NCI-H345 treated with DMSO at 0.1 percent for 48 hours (cell line): ENCODE measurements at regions not wholly inside any gene's neighbourhood (a gene's known extent, or its start where the extent isn't known, plus 50 kb on each side); places are given as distances from the start of the nearest gene placed in this dataset.

Experiments
- DNase-seq: peaks from one replicate; lab custom pipeline; 2025; ENCODE audit not compliant: unreplicated experiment; lab: John Stamatoyannopoulos, UW

GRCh38 chr22:49642331-49642730 is 185.3 kb downstream of the BRD1 start:
- no peak for DNase-seq

- DNase-seq, result no peak
These were observed 185.8 kb downstream of the BRD1 start for GRCh38 chr22:49641770-49642313.

GRCh38 chr22:49640366-49641095 is 187.1 kb downstream of the BRD1 start:
- no peak for DNase-seq

- no peak for DNase-seq
These were observed 187.7 kb downstream of the BRD1 start for GRCh38 chr22:49639956-49640355.

- DNase-seq, result no peak
These were observed 188.9 kb downstream of the BRD1 start for GRCh38 chr22:49638788-49639187.

GRCh38 chr22:49638001-49638400 is 189.7 kb downstream of the BRD1 start:
- DNase-seq, result no peak

- no peak for DNase-seq
These were observed 190.4 kb downstream of the BRD1 start for GRCh38 chr22:49637255-49637760.

- DNase-seq, result no peak
These were observed 191.0 kb downstream of the BRD1 start for GRCh38 chr22:49636649-49637048.

GRCh38 chr22:49636214-49636613 is 191.5 kb downstream of the BRD1 start:
- DNase-seq, result no peak

- DNase-seq, result no peak
These were observed 193.5 kb downstream of the BRD1 start for GRCh38 chr22:49634006-49634772.

- DNase-seq, result peak; percentile 68
These were observed 194.7 kb downstream of the BRD1 start for GRCh38 chr22:49633010-49633324.

- DNase-seq, result peak; percentile 68
These were observed 195.3 kb downstream of the BRD1 start for GRCh38 chr22:49632199-49633009.

GRCh38 chr22:49630448-49630946 is 197.2 kb downstream of the BRD1 start:
- DNase-seq, result no peak

- no peak for DNase-seq
These were observed 197.9 kb downstream of the BRD1 start for GRCh38 chr22:49629586-49630447.

- no peak for DNase-seq
These were observed 198.5 kb downstream of the BRD1 start for GRCh38 chr22:49629261-49629570.

GRCh38 chr22:49628391-49629260 is 199.0 kb downstream of the BRD1 start:
- no peak for DNase-seq

GRCh38 chr22:49627217-49628181 is 200.2 kb downstream of the BRD1 start:
- no peak for DNase-seq
